ENCODE measurements at regions not wholly inside any gene's neighbourhood (a gene's known extent, or its start where the extent isn't known, plus 50 kb on each side); places are given as distances from the start of the nearest gene placed in this dataset.
"Not testable (repeated sequence)": the region's sequence is repeated elsewhere in the genome, so short reads cannot be mapped to it uniquely, and the experiment has no call there.

DNA sequence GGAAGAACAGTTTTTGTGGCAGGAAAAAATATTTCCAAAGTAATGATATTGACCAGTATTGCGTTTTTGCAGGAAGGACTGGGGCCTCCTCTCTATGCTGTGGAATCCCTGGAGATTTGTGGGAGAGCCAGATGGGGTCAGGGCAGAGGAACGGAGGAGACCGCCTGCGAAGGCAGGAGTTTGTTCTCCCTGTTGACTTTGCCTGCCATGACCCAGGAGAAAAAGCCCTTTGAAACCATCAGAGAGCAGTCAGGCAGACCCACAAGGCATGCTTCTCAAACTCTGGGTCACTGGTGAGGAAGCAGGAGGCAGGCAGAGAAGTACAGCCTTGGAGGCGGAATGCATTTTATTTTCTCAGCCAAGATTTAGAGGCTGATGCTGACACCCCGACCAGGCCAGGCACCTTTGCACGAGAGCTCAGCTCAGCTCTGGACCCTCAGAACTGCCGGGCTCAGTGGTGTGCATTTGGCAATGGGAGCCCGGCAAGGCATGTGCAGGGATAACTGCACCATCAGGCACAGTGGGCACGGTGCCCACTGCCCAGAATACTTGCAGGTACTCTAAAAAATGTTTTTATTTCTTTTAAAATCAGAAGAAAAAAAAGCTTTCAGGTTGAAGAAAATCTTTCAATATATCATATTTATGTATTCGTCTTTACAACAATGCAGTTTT lies 410.4 kb downstream of the RPS24 start:
- Histone ChIP-seq H3K27ac (no peak overlapping the region), H3K4me3 (no peak overlapping the region), H3K9me3 (no peaks in the 10 kb centered on the region), H3K36me3 (ENCODE audit: insufficient read depth in 1 of 2, low read depth in 1 of 2) (no peaks in the 10 kb centered on the region), H3K4me1 (peaks cover 7% of the 10 kb centered on the region), H3K27me3 (ENCODE audit: insufficient read depth in 3 of 3, low read length in 2 of 3) (no peaks in the 10 kb centered on the region)
- TF ChIP-seq, protein P1, sequence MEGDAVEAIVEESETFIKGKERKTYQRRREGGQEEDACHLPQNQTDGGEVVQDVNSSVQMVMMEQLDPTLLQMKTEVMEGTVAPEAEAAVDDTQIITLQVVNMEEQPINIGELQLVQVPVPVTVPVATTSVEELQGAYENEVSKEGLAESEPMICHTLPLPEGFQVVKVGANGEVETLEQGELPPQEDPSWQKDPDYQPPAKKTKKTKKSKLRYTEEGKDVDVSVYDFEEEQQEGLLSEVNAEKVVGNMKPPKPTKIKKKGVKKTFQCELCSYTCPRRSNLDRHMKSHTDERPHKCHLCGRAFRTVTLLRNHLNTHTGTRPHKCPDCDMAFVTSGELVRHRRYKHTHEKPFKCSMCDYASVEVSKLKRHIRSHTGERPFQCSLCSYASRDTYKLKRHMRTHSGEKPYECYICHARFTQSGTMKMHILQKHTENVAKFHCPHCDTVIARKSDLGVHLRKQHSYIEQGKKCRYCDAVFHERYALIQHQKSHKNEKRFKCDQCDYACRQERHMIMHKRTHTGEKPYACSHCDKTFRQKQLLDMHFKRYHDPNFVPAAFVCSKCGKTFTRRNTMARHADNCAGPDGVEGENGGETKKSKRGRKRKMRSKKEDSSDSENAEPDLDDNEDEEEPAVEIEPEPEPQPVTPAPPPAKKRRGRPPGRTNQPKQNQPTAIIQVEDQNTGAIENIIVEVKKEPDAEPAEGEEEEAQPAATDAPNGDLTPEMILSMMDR (IDR thresholded peaks at IDR 0.05): no peak
- ATAC-seq: no peak
- intact Hi-C loops (cut with DNase I): no loop called here
- no peak for DNase-seq
- 78 to 86% (median 83%) methylated on average over 11 of the region's 11 CpGs for WGBS, 3 donors

DNA sequence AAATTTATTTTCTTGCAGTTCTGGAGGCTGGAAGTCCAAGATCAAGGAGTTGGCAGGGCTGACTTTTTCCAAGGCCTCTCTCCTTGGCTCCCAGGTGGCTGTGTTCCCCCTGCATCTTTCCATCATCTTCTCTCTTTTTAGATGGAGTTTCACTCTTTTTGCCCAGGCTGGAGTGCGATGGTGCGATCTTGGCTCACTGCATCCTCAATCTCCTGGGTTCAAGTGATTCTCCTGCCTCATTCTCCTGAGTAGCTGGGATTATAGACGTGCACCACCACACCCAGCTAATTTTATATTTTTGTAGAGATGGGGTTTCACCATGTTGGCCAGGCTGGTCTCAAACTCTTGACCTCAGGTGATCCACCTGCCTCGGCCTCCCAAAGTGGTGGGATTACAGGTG lies 411.1 kb downstream of the RPS24 start:
- intact Hi-C loops (cut with DNase I); DNase-seq; H3K4me1 ChIP-seq; H3K27ac ChIP-seq; H3K4me3 ChIP-seq; H3K9me3 ChIP-seq; H3K27me3 ChIP-seq (ENCODE audit: insufficient read depth in 3 of 3, low read length in 2 of 3); H3K36me3 ChIP-seq (ENCODE audit: insufficient read depth in 1 of 2, low read depth in 1 of 2); ATAC-seq: not testable (repeated sequence)
- 68 to 96% (median 80%) methylated on average over 4 of the region's 4 CpGs for WGBS, 3 donors

DNA sequence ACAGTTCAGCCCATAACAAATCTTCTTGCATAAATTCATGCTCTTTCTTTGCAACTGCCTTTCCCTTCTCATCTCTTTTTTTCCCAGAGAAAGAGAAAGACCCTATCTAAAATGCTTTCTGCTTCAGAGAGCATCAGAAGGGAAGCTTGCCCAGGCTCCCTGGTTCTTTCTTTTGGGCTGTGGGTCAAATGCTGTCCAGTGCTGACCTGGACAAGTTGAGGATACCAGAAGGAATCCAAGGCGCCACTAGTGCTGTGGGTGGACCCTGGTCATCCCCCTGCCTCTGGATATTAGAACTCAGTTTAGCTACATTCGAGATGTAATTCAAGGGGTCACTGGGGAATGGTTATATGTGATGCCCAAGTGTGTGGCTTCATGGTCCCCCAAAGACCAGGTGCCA lies 411.6 kb downstream of the RPS24 start:
- intact Hi-C loops (cut with DNase I): no loop called here
- H3K36me3 ChIP-seq (ENCODE audit: insufficient read depth in 1 of 2, low read depth in 1 of 2): no peaks in the 10 kb centered on the region
- DNase-seq: no peak
- H3K4me3 ChIP-seq: no peak overlapping the region
- TF ChIP-seq, protein P1 (IDR thresholded peaks at IDR 0.05): no peak
- H3K9me3 ChIP-seq: no peaks in the 10 kb centered on the region
- H3K4me1 ChIP-seq: peaks cover 7% of the 10 kb centered on the region
- H3K27ac ChIP-seq: no peak overlapping the region
- no peak for ATAC-seq
- no peaks in the 10 kb centered on the region for H3K27me3 ChIP-seq (ENCODE audit: insufficient read depth in 3 of 3, low read length in 2 of 3)
- 92 to 100% (median 94%) methylated on average over 2 of the region's 2 CpGs for WGBS, 3 donors

DNA sequence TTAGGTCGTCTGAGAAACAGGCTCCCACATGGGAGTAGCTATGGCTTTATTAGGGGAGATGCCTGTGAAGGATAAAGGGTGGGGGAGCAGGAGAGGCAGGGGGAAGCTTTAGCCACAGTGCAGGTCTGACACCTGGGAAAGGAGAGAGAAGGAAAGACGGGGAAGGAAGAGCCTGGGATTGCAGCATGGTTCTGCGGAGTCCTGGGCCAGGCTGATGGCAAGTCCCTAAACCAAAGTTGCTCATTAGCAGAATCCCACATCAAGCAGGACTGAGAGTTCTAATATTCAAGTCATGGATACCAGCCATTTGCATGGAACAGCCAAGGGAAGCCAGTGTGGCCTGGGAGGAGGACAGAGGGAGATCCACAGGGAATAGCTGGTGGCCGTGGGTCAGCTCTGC lies 414.8 kb downstream of the RPS24 start:
- intact Hi-C loops (cut with DNase I): no loop called here
- no peak for ATAC-seq
- 82 to 88% (median 86%) methylated on average over 4 of the region's 4 CpGs for WGBS, 3 donors
- Histone ChIP-seq H3K4me3 (no peak overlapping the region), H3K27ac (no peak overlapping the region), H3K27me3 (ENCODE audit: insufficient read depth in 3 of 3, low read length in 2 of 3) (no peaks in the 10 kb centered on the region), H3K4me1 (peaks cover 7% of the 10 kb centered on the region), H3K36me3 (ENCODE audit: insufficient read depth in 1 of 2, low read depth in 1 of 2) (no peaks in the 10 kb centered on the region), H3K9me3 (no peaks in the 10 kb centered on the region)
- no peak for DNase-seq
- TF ChIP-seq, protein P1 (IDR thresholded peaks at IDR 0.05): no peak

DNA sequence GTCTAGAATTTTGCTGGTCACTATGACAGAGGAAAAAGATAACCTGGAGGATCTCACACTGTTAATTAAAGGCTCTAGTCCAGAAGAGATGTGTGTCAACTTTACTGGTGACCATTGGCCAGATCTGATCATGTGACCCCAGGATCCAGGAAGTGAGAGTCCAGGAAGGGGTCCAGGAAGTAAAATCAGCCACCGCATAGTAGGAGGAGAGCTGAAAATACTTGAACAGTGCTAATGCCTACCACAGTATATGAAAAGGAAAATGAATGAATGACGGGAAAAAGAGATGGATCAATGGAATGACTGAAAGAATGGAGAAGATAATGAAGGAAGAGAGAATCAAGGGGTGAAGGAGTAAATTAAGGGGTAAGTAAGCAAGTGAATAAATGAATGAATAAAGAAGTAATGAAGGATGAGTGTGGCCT lies 415.3 kb downstream of the RPS24 start:
- intact Hi-C loops (cut with DNase I): no loop called here
- H3K4me3 ChIP-seq: no peak overlapping the region
- H3K4me1 ChIP-seq: peaks cover 7% of the 10 kb centered on the region
- H3K9me3 ChIP-seq: no peaks in the 10 kb centered on the region
- H3K27ac ChIP-seq: no peak overlapping the region
- TF ChIP-seq, protein P1 (IDR thresholded peaks at IDR 0.05): no peak
- ATAC-seq (no peak), DNase-seq (no peak)
- H3K36me3 ChIP-seq (ENCODE audit: insufficient read depth in 1 of 2, low read depth in 1 of 2): no peaks in the 10 kb centered on the region
- no peaks in the 10 kb centered on the region for H3K27me3 ChIP-seq (ENCODE audit: insufficient read depth in 3 of 3, low read length in 2 of 3)
- 83 to 86% (median 85%) methylated on average over 2 of the region's 2 CpGs for WGBS, 3 donors
